GM13976 (cell line): ENCODE measurements at regions not wholly inside any gene's neighbourhood (a gene's known extent, or its start where the extent isn't known, plus 50 kb on each side); places are given as distances from the start of the nearest gene placed in this dataset.

Experiments
- DNase-seq: peaks from one replicate; pipeline ENCODE4 v3.0.0; 2012; ENCODE audit warnings: low spot score
- CTCF ChIP-seq: IDR thresholded peaks from 2 replicates; pipeline ENCODE4 v1.5.1; 2012; ENCODE audit warnings: borderline replicate concordance, mild to moderate bottlenecking; ENCODE audit not compliant: insufficient read depth; ENCODE audit errors: extremely low read depth, missing control alignments, control extremely low read depth
- in situ Hi-C: fragments of 300-500 bp; cut with MboI; formaldehyde crosslinking; loops from one replicate; pipeline ENCODE4 v1.12.0; 2022; ENCODE audit warnings: low sequenced_read_pairs, mixed read lengths, inconsistent platforms; ENCODE audit not compliant: unreplicated experiment

- DNase-seq = no peak
- no peak for TF ChIP-seq CTCF
- in situ Hi-C loops = no loop called here
Measured at GRCh38 chr16:59740858-59741257, 1006.7 kb upstream of the GOT2 start.

- no peak for DNase-seq
- TF ChIP-seq CTCF = no peak
- in situ Hi-C loops = no loop called here
Measured at GRCh38 chr16:59737274-59737673, 1003.2 kb upstream of the GOT2 start.

- TF ChIP-seq CTCF = no peak
- in situ Hi-C loops = no loop called here
- DNase-seq = no peak
Measured at GRCh38 chr16:59733321-59733720, 999.2 kb upstream of the GOT2 start.

GRCh38 chr16:59729613-59730012 is 995.5 kb upstream of the GOT2 start:
- no peak for DNase-seq
- in situ Hi-C loops = no loop called here
- no peak for TF ChIP-seq CTCF

GRCh38 chr16:59719121-59719520 is 985.0 kb upstream of the GOT2 start:
- no peak for DNase-seq
- no peak for TF ChIP-seq CTCF
- in situ Hi-C loops = no loop called here

GRCh38 chr16:59707436-59708226 is 973.5 kb upstream of the GOT2 start:
- in situ Hi-C loops = no loop called here
- DNase-seq = no peak
- TF ChIP-seq CTCF = no peak
